ENCODE measurements at regions not wholly inside any gene's neighbourhood (a gene's known extent, or its start where the extent isn't known, plus 50 kb on each side); places are given as distances from the start of the nearest gene placed in this dataset.
A peak's percentile ranks its signal among the peaks of the same experiment; 100 is the strongest.

DNA sequence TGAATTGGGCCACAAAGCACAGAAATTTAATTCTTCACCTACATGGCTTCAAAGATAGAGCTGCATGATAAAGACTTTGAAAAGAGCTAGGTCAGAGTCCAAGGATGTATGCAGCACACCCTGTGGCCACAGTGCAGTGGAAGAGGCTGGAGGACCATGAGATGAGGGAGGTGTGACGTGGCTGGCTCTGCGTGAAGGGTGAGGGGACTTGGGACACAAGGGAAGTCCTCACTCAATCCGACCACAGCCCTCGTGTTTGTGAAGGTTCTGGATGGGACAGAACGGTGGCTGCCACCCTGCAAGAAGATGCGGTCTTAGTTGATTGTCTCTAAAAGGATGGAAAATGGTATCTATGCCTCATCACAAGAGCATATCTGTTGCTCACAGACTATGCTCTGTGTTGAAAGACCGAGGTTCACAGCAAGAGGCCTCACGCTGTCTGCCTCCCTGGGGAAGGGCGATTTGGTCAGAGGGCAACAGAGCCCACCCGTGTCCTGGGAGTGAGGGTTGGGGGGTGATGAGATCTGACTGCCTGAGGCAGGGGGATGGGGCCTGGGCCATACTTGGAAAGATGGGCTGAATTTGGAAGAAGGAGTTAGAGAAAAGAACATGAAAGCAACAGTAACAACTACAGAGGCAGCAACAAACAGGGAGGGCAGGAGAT is 174.4 kb upstream of the SHH start:
- TF ChIP-seq, protein P1, sequence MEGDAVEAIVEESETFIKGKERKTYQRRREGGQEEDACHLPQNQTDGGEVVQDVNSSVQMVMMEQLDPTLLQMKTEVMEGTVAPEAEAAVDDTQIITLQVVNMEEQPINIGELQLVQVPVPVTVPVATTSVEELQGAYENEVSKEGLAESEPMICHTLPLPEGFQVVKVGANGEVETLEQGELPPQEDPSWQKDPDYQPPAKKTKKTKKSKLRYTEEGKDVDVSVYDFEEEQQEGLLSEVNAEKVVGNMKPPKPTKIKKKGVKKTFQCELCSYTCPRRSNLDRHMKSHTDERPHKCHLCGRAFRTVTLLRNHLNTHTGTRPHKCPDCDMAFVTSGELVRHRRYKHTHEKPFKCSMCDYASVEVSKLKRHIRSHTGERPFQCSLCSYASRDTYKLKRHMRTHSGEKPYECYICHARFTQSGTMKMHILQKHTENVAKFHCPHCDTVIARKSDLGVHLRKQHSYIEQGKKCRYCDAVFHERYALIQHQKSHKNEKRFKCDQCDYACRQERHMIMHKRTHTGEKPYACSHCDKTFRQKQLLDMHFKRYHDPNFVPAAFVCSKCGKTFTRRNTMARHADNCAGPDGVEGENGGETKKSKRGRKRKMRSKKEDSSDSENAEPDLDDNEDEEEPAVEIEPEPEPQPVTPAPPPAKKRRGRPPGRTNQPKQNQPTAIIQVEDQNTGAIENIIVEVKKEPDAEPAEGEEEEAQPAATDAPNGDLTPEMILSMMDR (IDR thresholded peaks at IDR 0.05; ENCODE audit: insufficient read depth, low read length, severe bottlenecking), result no peak
- peak; percentile 55 for FAIRE-seq
- H3K27me3 ChIP-seq (ENCODE audit: control insufficient read depth, insufficient read depth, low read length), result no peaks in the 10 kb centered on the region

DNA sequence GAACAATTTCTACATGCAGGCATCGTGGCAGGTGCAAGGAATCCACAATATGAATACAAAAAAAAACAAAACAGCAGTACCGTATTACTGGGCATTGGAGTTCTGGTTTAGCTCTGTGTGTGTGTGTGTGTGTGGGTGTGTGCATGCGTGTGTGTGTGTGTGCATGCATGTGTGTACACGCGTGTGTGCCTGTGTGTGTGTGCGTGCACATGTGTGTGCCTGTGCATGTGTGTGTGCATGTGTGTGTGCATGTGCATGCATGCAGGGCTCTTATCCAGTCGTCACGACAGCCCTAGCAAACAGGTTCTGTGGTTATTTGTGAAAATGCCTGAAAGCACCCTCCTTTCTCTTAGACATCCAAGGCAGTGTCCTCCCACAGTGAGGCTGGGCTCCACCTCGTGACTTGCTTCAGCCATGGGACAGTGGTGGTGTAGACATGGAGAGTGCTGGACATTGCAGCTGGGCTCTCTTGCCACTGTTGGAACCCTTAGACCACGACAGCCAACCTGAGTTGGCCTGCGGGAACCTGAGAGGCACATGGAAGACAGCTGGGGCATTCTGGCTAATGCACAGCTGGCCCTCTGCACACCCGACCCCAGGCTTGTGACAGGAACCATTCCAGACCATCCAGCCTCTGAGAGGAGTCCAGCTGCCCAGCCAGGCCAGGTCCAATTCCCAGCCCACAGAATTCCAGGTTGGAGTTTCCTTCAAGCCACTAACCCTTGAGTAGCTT is 173.4 kb upstream of the SHH start:
- DNase-seq (ENCODE audit: low read depth) (no peak), FAIRE-seq (no peak)
- TF ChIP-seq, protein P1 (IDR thresholded peaks at IDR 0.05; ENCODE audit: insufficient read depth, low read length, severe bottlenecking), result no peak
- no peaks in the 10 kb centered on the region for H3K36me3 ChIP-seq (ENCODE audit: control insufficient read depth, insufficient read depth, low read length)
- no peaks in the 10 kb centered on the region for H3K27me3 ChIP-seq (ENCODE audit: control insufficient read depth, insufficient read depth, low read length)
- no peak overlapping the region for H3K4me3 ChIP-seq (ENCODE audit: low read depth, low read length)

More for the DNA sequence above, 174.4 kb upstream of the SHH start:
- DNase-seq (ENCODE audit: low read depth), result no peak
- no peak overlapping the region for H3K4me3 ChIP-seq (ENCODE audit: low read depth, low read length)
- no peaks in the 10 kb centered on the region for H3K36me3 ChIP-seq (ENCODE audit: control insufficient read depth, insufficient read depth, low read length)

DNA sequence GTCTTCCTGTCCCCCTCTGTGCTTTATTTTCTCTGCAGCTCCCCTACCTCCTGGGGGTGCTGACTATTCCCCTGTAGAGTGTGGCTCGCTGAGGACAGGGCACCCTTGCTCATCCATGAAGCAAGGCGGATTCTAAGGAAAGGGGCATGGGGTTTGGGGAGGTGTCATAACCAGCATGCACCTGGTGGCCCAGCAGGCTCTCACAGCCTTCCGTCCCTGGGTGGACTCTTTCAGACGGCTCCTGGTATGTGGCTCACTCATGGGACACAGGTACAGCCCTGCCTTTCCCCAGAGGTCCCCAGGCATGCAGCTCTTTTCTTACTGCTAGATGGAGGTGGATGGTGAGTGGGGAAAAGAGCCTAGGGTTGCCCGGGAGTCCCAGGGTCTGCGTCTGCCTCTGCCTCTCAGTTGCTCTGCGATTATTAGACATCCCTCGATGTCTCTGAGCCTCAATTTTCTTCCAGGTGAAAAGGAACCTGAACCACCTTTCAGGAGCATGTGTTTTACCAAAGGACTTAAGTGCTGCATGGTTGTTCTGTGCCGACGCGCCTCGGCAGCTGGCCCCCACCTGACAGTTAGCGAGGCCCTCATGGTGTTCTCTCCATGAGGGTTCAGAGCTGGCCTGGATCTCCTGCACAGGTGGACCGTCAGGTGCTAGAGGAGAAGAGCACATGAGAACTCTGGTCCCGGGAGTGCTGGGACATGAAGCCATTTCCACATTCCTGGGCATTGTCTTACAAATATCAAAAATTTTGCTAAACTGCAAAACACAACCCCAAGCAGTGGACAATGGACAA is 172.5 kb upstream of the SHH start:
- Histone ChIP-seq H3K4me3 (ENCODE audit: low read depth, low read length) (no peak overlapping the region), H3K36me3 (ENCODE audit: control insufficient read depth, insufficient read depth, low read length) (no peaks in the 10 kb centered on the region), H3K27me3 (ENCODE audit: control insufficient read depth, insufficient read depth, low read length) (no peaks in the 10 kb centered on the region)
- TF ChIP-seq, protein P1 (IDR thresholded peaks at IDR 0.05; ENCODE audit: insufficient read depth, low read length, severe bottlenecking), result no peak
- DNase-seq (ENCODE audit: low read depth), result no peak
- FAIRE-seq, result no peak

DNA sequence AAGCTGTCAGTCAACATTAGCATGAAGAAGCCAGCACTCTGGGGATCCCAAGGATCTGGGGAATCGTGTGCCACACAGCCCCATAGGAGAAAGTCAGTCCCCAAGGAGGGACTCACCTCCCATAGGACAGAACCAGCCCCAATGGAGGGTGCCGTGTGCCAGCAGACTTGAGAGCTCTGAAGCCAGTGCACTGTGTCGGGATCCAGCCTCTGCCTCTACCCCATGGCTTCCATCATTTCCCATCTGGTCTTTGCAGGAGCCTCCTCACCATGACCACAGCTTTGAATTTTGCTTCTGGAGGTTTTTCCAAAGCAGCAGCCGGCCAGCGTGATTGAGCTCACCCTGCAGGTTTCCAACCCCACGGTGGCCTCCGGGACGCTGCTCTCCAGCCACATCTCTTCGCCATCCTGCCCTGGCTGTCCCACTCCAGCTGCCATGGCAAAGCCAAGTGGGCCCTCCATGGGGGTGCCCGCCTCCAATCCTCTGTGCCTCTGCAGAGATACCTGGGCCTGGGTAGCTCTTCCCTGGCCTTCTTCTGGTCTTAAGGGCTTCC is 171.8 kb upstream of the SHH start:
- TF ChIP-seq, protein P1 (IDR thresholded peaks at IDR 0.05; ENCODE audit: insufficient read depth, low read length, severe bottlenecking), result no peak
- Histone ChIP-seq H3K27me3 (ENCODE audit: control insufficient read depth, insufficient read depth, low read length) (no peaks in the 10 kb centered on the region), H3K4me3 (ENCODE audit: low read depth, low read length) (no peak overlapping the region), H3K36me3 (ENCODE audit: control insufficient read depth, insufficient read depth, low read length) (no peaks in the 10 kb centered on the region)
- FAIRE-seq, result no peak
- DNase-seq (ENCODE audit: low read depth), result no peak

DNA sequence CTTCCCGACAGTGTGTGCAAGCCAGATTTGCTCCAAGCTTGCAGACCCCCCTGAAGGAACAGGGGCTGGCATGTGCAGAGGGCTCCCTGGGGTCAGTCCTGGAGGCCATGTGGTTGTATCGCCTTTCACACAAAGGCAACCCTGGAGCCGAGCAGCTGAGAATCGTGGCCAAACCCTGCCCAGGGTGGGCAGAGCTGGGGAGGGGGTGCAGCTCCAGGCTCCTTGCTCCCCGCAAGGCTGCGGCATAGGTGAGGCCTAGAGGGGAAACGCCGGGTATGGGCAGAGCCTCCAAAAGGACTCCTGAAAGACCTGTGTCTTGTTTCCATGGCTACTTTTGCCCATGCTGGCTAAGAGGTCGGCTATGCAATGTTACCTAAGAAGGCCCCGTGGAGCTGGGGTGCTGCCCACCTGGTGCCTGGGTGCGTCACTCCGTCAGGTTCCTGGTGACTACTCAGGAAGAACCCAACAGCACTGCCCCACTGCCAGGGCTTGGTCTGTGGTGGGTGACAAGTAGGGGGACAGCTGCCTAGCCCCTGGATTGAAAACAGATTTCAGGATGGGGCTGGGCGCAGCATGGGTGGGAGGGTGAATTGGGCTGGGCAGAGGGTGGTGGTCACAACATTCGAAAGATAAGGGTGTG is 171.0 kb upstream of the SHH start:
- no peak overlapping the region for H3K4me3 ChIP-seq (ENCODE audit: low read depth, low read length)
- FAIRE-seq, result no peak
- TF ChIP-seq, protein P1 (IDR thresholded peaks at IDR 0.05; ENCODE audit: insufficient read depth, low read length, severe bottlenecking), result no peak
- no peak for DNase-seq (ENCODE audit: low read depth)
- no peaks in the 10 kb centered on the region for H3K36me3 ChIP-seq (ENCODE audit: control insufficient read depth, insufficient read depth, low read length)
- H3K27me3 ChIP-seq (ENCODE audit: control insufficient read depth, insufficient read depth, low read length), result no peaks in the 10 kb centered on the region

Measured in bronchial epithelial cell (primary cell).